Liver (tissue), 8 donors: ENCODE measurements at regions not wholly inside any gene's neighbourhood (a gene's known extent, or its start where the extent isn't known, plus 50 kb on each side); places are given as distances from the start of the nearest gene placed in this dataset.

ENCODE experiments used
- DNase-seq: peaks from one replicate; pipeline ENCODE4 v3.0.0-alpha.2; 2017; ENCODE audit warnings: low spot score
- H3K27ac ChIP-seq, 2 donors: one replicate each; pipeline ENCODE4 v1.7.0; 2013; ENCODE audit warnings: inconsistent platforms in 2 of 2, low read length in 2 of 2, control low read depth in 1 of 2, low read depth in 1 of 2, mild to moderate bottlenecking in 1 of 2
- H3K27me3 ChIP-seq, 4 donors: one replicate each; pipeline versions ENCODE4 v1.6.1 to v1.7.0; 2013; ENCODE audit warnings: low read length in 3 of 4, inconsistent platforms in 1 of 4, mild to moderate bottlenecking in 1 of 4, moderate library complexity in 1 of 4; ENCODE audit not compliant: control insufficient read depth in 4 of 4, insufficient read depth in 4 of 4
- H3K36me3 ChIP-seq, 4 donors: one replicate each; pipeline versions ENCODE4 v1.6.1 to v1.7.0; 2013; ENCODE audit warnings: low read length in 3 of 4, mild to moderate bottlenecking in 3 of 4, low read depth in 1 of 4, moderate library complexity in 1 of 4; ENCODE audit not compliant: control insufficient read depth in 4 of 4, insufficient read depth in 3 of 4
- H3K4me1 ChIP-seq, 4 donors: one replicate each; pipeline versions ENCODE4 v1.6.1 to v1.7.0; 2013; ENCODE audit warnings: low read length in 3 of 4, mild to moderate bottlenecking in 3 of 4, moderate library complexity in 1 of 4; ENCODE audit not compliant: control insufficient read depth in 4 of 4, insufficient read depth in 4 of 4
- H3K4me3 ChIP-seq, 3 donors: one replicate each; pipeline versions ENCODE4 v1.6.1 to v1.7.0; 2013; ENCODE audit warnings: low read length in 3 of 3, control low read depth in 1 of 3, low read depth in 1 of 3, mild to moderate bottlenecking in 1 of 3
- H3K9ac ChIP-seq, 2 donors: one replicate each; pipeline ENCODE4 v1.7.0; 2013; ENCODE audit warnings: low read length in 2 of 2, mild to moderate bottlenecking in 2 of 2, moderate library complexity in 2 of 2, control low read depth in 1 of 2, low read depth in 1 of 2
- H3K9me3 ChIP-seq, 4 donors: one replicate each; pipeline versions ENCODE4 v1.6.1 to v1.7.0; 2013; ENCODE audit warnings: low read length in 3 of 4; ENCODE audit not compliant: control insufficient read depth in 4 of 4
- EGR1 ChIP-seq, 2 donors: IDR thresholded peaks; 2 replicates each; pipeline ENCODE4 v1.6.1; 2016 to 2018; ENCODE audit warnings: antibody characterized with exemption in 2 of 2, low read depth in 2 of 2
- FOXA1 ChIP-seq: IDR thresholded peaks from 2 replicates; pipeline ENCODE4 v1.6.1; 2016; ENCODE audit warnings: antibody characterized with exemption
- FOXA2 ChIP-seq: IDR thresholded peaks from 2 replicates; pipeline ENCODE4 v1.6.1; 2016; ENCODE audit warnings: antibody characterized with exemption
- GABPA ChIP-seq, 2 donors: IDR thresholded peaks in 1 of 2; conservative IDR thresholded peaks in 1 of 2; 2 replicates each; pipeline ENCODE4 v1.6.1; 2016; ENCODE audit warnings: antibody characterized with exemption in 2 of 2, mild to moderate bottlenecking in 1 of 2, moderate library complexity in 1 of 2
- HNF4A ChIP-seq, 2 donors: conservative IDR thresholded peaks; 2 replicates each; pipeline ENCODE4 v1.6.1; 2016; ENCODE audit warnings: antibody characterized with exemption in 2 of 2, mild to moderate bottlenecking in 2 of 2
- HNF4G ChIP-seq: IDR thresholded peaks from 2 replicates; pipeline ENCODE4 v1.6.1; 2016; ENCODE audit warnings: antibody characterized with exemption
- JUND ChIP-seq, 2 donors: IDR thresholded peaks; 2 replicates each; pipeline ENCODE4 v1.6.1; 2016; ENCODE audit warnings: antibody characterized with exemption in 2 of 2
- NR2F2 ChIP-seq: IDR thresholded peaks from 2 replicates; pipeline ENCODE4 v1.6.1; 2016; ENCODE audit warnings: antibody characterized with exemption
- RAD21 ChIP-seq, 2 donors: IDR thresholded peaks; 2 replicates each; pipeline ENCODE4 v1.6.1; 2016; ENCODE audit warnings: antibody characterized with exemption in 2 of 2, mild to moderate bottlenecking in 2 of 2
- RXRA ChIP-seq, 2 donors: IDR thresholded peaks; 2 replicates each; pipeline ENCODE4 v1.6.1; 2017 to 2018; ENCODE audit warnings: antibody characterized with exemption in 2 of 2, mild to moderate bottlenecking in 1 of 2
- SP1 ChIP-seq: IDR thresholded peaks from 2 replicates; pipeline ENCODE4 v1.6.1; 2018; ENCODE audit warnings: antibody characterized with exemption, mild to moderate bottlenecking
- TAF1 ChIP-seq: conservative IDR thresholded peaks from 2 replicates; pipeline ENCODE4 v1.6.1; 2016; ENCODE audit warnings: antibody characterized with exemption, mild to moderate bottlenecking
- YY1 ChIP-seq: IDR thresholded peaks from 2 replicates; pipeline ENCODE4 v1.6.1; 2016; ENCODE audit warnings: antibody characterized with exemption, mild to moderate bottlenecking
- WGBS: extraction: QIAGEN DNeasy Blood & Tissue Kit; methylation state at CpG from one replicate; pipeline ENCODE4 v1.1.7; 2013; 5-methylcytosine and 5-hydroxymethylcytosine counted together
- TF ChIP-seq, protein P1 (sequence below): IDR thresholded peaks from 2 replicates; pipeline ENCODE4 v1.6.1; 2016; ENCODE audit warnings: antibody characterized with exemption
- TF ChIP-seq, protein P2 (sequence below): IDR thresholded peaks from 2 replicates; pipeline ENCODE4 v1.6.1; 2016; ENCODE audit warnings: antibody characterized with exemption
- TF ChIP-seq, protein P3 (sequence below): IDR thresholded peaks from 2 replicates; pipeline ENCODE4 v1.6.1; 2016; ENCODE audit warnings: antibody characterized with exemption
- TF ChIP-seq, protein P4 (sequence below): fragments of 150-350 bp; IDR thresholded peaks from 2 replicates; pipeline ENCODE4 v1.5.1; 2017; ENCODE audit warnings: improper control_type of control experiment, low read depth, low read length; ENCODE audit not compliant: missing input control
- TF ChIP-seq, protein P5 (sequence below): IDR thresholded peaks from 2 replicates; pipeline ENCODE4 v1.6.1; 2016; ENCODE audit warnings: antibody characterized with exemption, mild to moderate bottlenecking
- donor health status: healthy.
- donor health status: healthy.
- donor health status: healthy.
- donor health status: healthy.
- donor health status: healthy.

DNA sequence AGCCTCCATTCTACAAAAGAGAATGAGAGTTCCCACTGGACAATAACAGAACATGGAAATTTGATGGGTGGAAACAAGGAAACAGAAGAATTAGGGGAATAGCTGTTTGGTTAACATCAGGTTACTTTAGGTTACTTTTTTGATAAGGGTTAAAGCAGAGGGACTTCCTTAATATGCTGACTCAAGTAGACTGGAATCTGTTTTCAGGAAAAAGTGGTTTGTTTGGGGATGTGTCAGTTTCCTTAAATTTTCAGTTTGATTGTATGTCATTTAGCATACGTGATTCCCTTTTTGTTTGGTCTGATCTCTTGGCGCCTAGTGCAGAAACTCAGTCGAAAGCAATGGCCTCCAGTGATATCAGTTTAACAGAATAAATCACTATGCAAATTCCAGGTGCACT lies 411.8 kb upstream of the GRM7 start:
- Histone ChIP-seq H3K4me1 (no peaks in the 10 kb centered on the region), H3K9me3 (no peaks in the 10 kb centered on the region), H3K27me3 (no peaks in the 10 kb centered on the region), H3K4me3 (no peak overlapping the region), H3K36me3 (no peaks in the 10 kb centered on the region), H3K9ac (no peak overlapping the region), H3K27ac (no peak overlapping the region)
- no peak for DNase-seq
- no peak for TF ChIP-seq EGR1 (IDR thresholded peaks at IDR 0.05; ENCODE audit: low read depth in 2 of 2)
- no peak for TF ChIP-seq FOXA2
- TF ChIP-seq, protein P1, sequence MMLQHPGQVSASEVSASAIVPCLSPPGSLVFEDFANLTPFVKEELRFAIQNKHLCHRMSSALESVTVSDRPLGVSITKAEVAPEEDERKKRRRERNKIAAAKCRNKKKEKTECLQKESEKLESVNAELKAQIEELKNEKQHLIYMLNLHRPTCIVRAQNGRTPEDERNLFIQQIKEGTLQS = no peak
- TF ChIP-seq RAD21 (IDR thresholded peaks at IDR 0.05) = no peak
- no peak for TF ChIP-seq SP1
- TF ChIP-seq FOXA1 = no peak
- no peak for TF ChIP-seq HNF4G
- TF ChIP-seq JUND (IDR thresholded peaks at IDR 0.05) = no peak
- TF ChIP-seq, protein P2, sequence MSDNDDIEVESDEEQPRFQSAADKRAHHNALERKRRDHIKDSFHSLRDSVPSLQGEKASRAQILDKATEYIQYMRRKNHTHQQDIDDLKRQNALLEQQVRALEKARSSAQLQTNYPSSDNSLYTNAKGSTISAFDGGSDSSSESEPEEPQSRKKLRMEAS = no peak
- TF ChIP-seq NR2F2 = no peak
- TF ChIP-seq, protein P3, sequence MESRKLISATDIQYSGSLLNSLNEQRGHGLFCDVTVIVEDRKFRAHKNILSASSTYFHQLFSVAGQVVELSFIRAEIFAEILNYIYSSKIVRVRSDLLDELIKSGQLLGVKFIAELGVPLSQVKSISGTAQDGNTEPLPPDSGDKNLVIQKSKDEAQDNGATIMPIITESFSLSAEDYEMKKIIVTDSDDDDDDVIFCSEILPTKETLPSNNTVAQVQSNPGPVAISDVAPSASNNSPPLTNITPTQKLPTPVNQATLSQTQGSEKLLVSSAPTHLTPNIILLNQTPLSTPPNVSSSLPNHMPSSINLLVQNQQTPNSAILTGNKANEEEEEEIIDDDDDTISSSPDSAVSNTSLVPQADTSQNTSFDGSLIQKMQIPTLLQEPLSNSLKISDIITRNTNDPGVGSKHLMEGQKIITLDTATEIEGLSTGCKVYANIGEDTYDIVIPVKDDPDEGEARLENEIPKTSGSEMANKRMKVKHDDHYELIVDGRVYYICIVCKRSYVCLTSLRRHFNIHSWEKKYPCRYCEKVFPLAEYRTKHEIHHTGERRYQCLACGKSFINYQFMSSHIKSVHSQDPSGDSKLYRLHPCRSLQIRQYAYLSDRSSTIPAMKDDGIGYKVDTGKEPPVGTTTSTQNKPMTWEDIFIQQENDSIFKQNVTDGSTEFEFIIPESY = no peak
- TF ChIP-seq TAF1 = no peak
- TF ChIP-seq, protein P4, sequence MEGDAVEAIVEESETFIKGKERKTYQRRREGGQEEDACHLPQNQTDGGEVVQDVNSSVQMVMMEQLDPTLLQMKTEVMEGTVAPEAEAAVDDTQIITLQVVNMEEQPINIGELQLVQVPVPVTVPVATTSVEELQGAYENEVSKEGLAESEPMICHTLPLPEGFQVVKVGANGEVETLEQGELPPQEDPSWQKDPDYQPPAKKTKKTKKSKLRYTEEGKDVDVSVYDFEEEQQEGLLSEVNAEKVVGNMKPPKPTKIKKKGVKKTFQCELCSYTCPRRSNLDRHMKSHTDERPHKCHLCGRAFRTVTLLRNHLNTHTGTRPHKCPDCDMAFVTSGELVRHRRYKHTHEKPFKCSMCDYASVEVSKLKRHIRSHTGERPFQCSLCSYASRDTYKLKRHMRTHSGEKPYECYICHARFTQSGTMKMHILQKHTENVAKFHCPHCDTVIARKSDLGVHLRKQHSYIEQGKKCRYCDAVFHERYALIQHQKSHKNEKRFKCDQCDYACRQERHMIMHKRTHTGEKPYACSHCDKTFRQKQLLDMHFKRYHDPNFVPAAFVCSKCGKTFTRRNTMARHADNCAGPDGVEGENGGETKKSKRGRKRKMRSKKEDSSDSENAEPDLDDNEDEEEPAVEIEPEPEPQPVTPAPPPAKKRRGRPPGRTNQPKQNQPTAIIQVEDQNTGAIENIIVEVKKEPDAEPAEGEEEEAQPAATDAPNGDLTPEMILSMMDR = no peak
- no peak for TF ChIP-seq HNF4A (conservative IDR thresholded peaks at IDR 0.05)
- TF ChIP-seq, protein P5, sequence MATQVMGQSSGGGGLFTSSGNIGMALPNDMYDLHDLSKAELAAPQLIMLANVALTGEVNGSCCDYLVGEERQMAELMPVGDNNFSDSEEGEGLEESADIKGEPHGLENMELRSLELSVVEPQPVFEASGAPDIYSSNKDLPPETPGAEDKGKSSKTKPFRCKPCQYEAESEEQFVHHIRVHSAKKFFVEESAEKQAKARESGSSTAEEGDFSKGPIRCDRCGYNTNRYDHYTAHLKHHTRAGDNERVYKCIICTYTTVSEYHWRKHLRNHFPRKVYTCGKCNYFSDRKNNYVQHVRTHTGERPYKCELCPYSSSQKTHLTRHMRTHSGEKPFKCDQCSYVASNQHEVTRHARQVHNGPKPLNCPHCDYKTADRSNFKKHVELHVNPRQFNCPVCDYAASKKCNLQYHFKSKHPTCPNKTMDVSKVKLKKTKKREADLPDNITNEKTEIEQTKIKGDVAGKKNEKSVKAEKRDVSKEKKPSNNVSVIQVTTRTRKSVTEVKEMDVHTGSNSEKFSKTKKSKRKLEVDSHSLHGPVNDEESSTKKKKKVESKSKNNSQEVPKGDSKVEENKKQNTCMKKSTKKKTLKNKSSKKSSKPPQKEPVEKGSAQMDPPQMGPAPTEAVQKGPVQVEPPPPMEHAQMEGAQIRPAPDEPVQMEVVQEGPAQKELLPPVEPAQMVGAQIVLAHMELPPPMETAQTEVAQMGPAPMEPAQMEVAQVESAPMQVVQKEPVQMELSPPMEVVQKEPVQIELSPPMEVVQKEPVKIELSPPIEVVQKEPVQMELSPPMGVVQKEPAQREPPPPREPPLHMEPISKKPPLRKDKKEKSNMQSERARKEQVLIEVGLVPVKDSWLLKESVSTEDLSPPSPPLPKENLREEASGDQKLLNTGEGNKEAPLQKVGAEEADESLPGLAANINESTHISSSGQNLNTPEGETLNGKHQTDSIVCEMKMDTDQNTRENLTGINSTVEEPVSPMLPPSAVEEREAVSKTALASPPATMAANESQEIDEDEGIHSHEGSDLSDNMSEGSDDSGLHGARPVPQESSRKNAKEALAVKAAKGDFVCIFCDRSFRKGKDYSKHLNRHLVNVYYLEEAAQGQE = no peak
- TF ChIP-seq YY1 = no peak
- no peak for TF ChIP-seq GABPA (IDR thresholded peaks at IDR 0.05 in 1 of 2, conservative IDR thresholded peaks at IDR 0.05 in 1 of 2)
- WGBS = 68% methylated on average over 3 of the region's 3 CpGs

DNA sequence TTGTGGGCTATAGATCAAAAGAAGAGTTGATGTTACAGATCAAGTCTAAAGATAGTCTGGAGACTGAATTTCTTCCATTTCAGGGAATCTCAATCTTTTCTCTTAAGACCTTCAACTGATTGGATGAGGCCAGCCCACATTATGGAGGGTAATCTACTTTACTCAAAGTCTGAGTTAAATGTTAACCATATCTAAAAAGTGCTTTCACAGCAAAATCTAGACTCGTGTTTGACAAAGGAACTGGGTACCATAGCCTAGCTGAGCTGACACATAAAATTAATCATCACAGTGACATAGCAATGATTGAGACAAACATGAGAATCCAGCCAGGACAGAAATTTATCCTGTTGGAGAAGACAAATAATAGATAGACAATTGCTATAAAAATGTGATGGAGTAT lies 407.9 kb upstream of the GRM7 start:
- Histone ChIP-seq H3K4me1 (no peaks in the 10 kb centered on the region), H3K27ac (no peak overlapping the region), H3K9ac (no peak overlapping the region), H3K27me3 (peaks cover 0 to 2% (median 0%) of the 10 kb centered on the region in 4 donors), H3K4me3 (no peak overlapping the region), H3K9me3 (no peaks in the 10 kb centered on the region), H3K36me3 (no peaks in the 10 kb centered on the region)
- no peak for DNase-seq
- TF ChIP-seq GABPA (IDR thresholded peaks at IDR 0.05 in 1 of 2, conservative IDR thresholded peaks at IDR 0.05 in 1 of 2) = no peak
- TF ChIP-seq, protein P4 = no peak
- no peak for TF ChIP-seq RXRA (IDR thresholded peaks at IDR 0.05)
- TF ChIP-seq, protein P5 = no peak
- TF ChIP-seq RAD21 (IDR thresholded peaks at IDR 0.05) = no peak
- TF ChIP-seq EGR1 (IDR thresholded peaks at IDR 0.05; ENCODE audit: low read depth in 2 of 2) = no peak
- TF ChIP-seq FOXA2 = no peak
- TF ChIP-seq YY1 = no peak
- no peak for TF ChIP-seq TAF1
- 20% methylated on average over 1 of the region's 1 CpG for WGBS
